Cardiac fibroblast (primary cell): ENCODE measurements at regions not wholly inside any gene's neighbourhood (a gene's known extent, or its start where the extent isn't known, plus 50 kb on each side); places are given as distances from the start of the nearest gene placed in this dataset.

Source experiments
- DNase-seq, 2 donors: peaks; one replicate each; pipeline versions ENCODE4 v3.0.0 to v3.0.0-alpha.2; 2010; ENCODE audit warnings: low read depth in 2 of 2
- H3K4me3 ChIP-seq, 2 donors: replicated peaks in 1 of 2; 1 replicate in 1 of 2; 2 replicates in 1 of 2; pipeline ENCODE4 v1.5.1; 2011; ENCODE audit warnings: low read depth in 2 of 2, low read length in 2 of 2, mild to moderate bottlenecking in 2 of 2, moderate library complexity in 1 of 2
- CTCF ChIP-seq: IDR thresholded peaks from one replicate; pipeline ENCODE4 v1.5.1; 2011; ENCODE audit warnings: low read depth, mild to moderate bottlenecking, low read length, inconsistent platforms

GRCh38 chr5:159641371-159642039 is 274.8 kb upstream of the ADRA1B start:
- no peak for DNase-seq

GRCh38 chr5:159642379-159642778 is 273.9 kb upstream of the ADRA1B start:
- no peak for DNase-seq
- H3K4me3 ChIP-seq, result no peak overlapping the region
- no peak for TF ChIP-seq CTCF

More at GRCh38 chr5:159641371-159642039, 274.8 kb upstream of the ADRA1B start:
- no peak overlapping the region for H3K4me3 ChIP-seq
- TF ChIP-seq CTCF, result no peak

- no peak overlapping the region for H3K4me3 ChIP-seq
- DNase-seq, result no peak
- no peak for TF ChIP-seq CTCF
Observed at GRCh38 chr5:159644053-159644452, 272.2 kb upstream of the ADRA1B start.

GRCh38 chr5:159645179-159645846 is 271.0 kb upstream of the ADRA1B start:
- H3K4me3 ChIP-seq, result no peak overlapping the region
- no peak for DNase-seq
- TF ChIP-seq CTCF, result no peak

- no peak for DNase-seq
- no peak overlapping the region for H3K4me3 ChIP-seq
- TF ChIP-seq CTCF, result no peak
Observed at GRCh38 chr5:159650803-159651202, 265.5 kb upstream of the ADRA1B start.

- H3K4me3 ChIP-seq, result no peak overlapping the region
- DNase-seq, result no peak
- TF ChIP-seq CTCF, result no peak
Observed at GRCh38 chr5:159655757-159656409, 260.4 kb upstream of the ADRA1B start.
